ENCODE measurements at regions not wholly inside any gene's neighbourhood (a gene's known extent, or its start where the extent isn't known, plus 50 kb on each side); places are given as distances from the start of the nearest gene placed in this dataset.

DNA sequence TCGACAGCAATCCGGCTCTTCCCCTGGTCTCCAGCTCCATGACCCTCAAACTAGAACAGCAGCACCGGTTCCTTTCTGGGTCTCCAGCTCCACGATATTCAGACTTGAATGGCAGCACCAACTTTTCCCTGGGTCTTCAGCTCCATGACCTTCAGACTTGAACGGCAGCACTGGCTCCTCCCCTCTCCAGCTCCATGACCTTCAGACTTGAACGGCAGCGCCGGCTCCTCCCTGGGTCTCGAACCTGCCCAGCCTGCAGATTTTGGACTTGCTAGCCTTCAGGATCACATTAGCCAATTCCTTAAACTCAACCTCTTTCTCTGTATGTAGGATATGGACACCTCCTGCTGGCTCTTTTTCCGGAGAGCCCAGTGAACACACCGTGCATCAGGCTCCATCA is 350.9 kb downstream of the PREX1 start:
- TF ChIP-seq, protein P1, sequence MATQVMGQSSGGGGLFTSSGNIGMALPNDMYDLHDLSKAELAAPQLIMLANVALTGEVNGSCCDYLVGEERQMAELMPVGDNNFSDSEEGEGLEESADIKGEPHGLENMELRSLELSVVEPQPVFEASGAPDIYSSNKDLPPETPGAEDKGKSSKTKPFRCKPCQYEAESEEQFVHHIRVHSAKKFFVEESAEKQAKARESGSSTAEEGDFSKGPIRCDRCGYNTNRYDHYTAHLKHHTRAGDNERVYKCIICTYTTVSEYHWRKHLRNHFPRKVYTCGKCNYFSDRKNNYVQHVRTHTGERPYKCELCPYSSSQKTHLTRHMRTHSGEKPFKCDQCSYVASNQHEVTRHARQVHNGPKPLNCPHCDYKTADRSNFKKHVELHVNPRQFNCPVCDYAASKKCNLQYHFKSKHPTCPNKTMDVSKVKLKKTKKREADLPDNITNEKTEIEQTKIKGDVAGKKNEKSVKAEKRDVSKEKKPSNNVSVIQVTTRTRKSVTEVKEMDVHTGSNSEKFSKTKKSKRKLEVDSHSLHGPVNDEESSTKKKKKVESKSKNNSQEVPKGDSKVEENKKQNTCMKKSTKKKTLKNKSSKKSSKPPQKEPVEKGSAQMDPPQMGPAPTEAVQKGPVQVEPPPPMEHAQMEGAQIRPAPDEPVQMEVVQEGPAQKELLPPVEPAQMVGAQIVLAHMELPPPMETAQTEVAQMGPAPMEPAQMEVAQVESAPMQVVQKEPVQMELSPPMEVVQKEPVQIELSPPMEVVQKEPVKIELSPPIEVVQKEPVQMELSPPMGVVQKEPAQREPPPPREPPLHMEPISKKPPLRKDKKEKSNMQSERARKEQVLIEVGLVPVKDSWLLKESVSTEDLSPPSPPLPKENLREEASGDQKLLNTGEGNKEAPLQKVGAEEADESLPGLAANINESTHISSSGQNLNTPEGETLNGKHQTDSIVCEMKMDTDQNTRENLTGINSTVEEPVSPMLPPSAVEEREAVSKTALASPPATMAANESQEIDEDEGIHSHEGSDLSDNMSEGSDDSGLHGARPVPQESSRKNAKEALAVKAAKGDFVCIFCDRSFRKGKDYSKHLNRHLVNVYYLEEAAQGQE (IDR thresholded peaks at IDR 0.05; ENCODE audit: low read depth) = no peak
- TF ChIP-seq EP300 (IDR thresholded peaks at IDR 0.05; ENCODE audit: borderline replicate concordance) = no peak
- no peak for TF ChIP-seq YY1 (IDR thresholded peaks at IDR 0.05; ENCODE audit: low read depth)
- TF ChIP-seq TAF1 (IDR thresholded peaks at IDR 0.05; ENCODE audit: low read depth) = no peak
- TF ChIP-seq CREB1 (IDR thresholded peaks at IDR 0.05; ENCODE audit: low read depth) = no peak
- no peak for TF ChIP-seq MAX (IDR thresholded peaks at IDR 0.05)
- no peak for TF ChIP-seq EGR1 (IDR thresholded peaks at IDR 0.05)
- TF ChIP-seq TCF12 (IDR thresholded peaks at IDR 0.05; ENCODE audit: low read depth) = no peak
- no peak for TF ChIP-seq CEBPB (IDR thresholded peaks at IDR 0.05)
- TF ChIP-seq TEAD4 (IDR thresholded peaks at IDR 0.05) = no peak
- TF ChIP-seq RAD21 (IDR thresholded peaks at IDR 0.05; ENCODE audit: low read depth) = no peak
- TF ChIP-seq FOXM1 (IDR thresholded peaks at IDR 0.05; ENCODE audit: borderline replicate concordance, low read depth) = no peak
- TF ChIP-seq, protein P2, sequence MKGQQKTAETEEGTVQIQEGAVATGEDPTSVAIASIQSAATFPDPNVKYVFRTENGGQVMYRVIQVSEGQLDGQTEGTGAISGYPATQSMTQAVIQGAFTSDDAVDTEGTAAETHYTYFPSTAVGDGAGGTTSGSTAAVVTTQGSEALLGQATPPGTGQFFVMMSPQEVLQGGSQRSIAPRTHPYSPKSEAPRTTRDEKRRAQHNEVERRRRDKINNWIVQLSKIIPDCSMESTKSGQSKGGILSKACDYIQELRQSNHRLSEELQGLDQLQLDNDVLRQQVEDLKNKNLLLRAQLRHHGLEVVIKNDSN (IDR thresholded peaks at IDR 0.05) = no peak

DNA sequence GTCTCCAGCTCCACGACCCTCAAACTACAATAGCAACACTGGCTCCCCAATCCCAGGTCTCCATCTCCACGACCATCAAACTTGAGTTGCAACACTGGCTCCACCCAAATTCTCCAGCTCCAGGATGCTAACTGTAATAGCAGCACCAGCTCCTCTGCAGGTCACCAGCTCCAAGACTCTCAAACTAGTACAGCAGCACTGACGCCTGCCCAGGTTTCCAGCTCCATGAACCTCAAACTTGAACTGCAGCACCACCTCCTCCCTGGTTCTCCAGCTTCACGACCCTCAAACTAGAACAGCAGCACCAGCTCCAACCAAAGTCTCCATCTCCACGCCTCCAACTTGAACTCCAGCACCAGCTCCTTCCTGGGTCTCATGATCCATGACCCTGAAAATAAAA is 353.8 kb downstream of the PREX1 start:
- TF ChIP-seq YY1 (IDR thresholded peaks at IDR 0.05; ENCODE audit: low read depth) (no peak), EGR1 (IDR thresholded peaks at IDR 0.05) (no peak), ZBTB7A (IDR thresholded peaks at IDR 0.05; ENCODE audit: low read depth) (no peak), FOXM1 (IDR thresholded peaks at IDR 0.05; ENCODE audit: borderline replicate concordance, low read depth) (no peak), MAX (IDR thresholded peaks at IDR 0.05) (no peak), TEAD4 (IDR thresholded peaks at IDR 0.05) (no peak), NFIC (IDR thresholded peaks at IDR 0.05) (no peak)

- TF ChIP-seq YY1 (IDR thresholded peaks at IDR 0.05; ENCODE audit: low read depth) (no peak), CREB1 (IDR thresholded peaks at IDR 0.05; ENCODE audit: low read depth) (no peak), TAF1 (IDR thresholded peaks at IDR 0.05; ENCODE audit: low read depth) (no peak), MAX (IDR thresholded peaks at IDR 0.05) (no peak), ZBTB7A (IDR thresholded peaks at IDR 0.05; ENCODE audit: low read depth) (no peak)
These were observed 355.9 kb downstream of the PREX1 start for GRCh38 chr20:48471759-48472408.

DNA sequence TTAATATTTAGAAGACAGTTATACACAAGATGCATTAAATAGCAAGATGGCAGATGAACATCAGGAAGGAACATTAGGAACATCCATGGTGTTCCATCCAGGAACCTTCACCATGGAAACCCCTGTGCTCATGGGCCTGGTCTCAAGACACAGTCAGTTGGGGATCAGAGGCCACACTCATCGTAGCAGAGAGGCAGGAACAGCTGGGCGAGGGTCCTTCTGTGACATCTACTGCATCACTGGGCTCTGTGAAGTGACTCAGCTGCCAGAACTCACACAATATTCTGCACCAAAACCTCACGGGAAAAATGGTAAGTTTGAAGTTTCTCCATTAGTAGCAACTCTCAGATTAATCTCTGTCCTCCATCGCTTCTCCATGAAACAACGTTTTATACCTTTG is 356.6 kb downstream of the PREX1 start:
- no peak for TF ChIP-seq ZBTB7A (IDR thresholded peaks at IDR 0.05; ENCODE audit: low read depth)
- TF ChIP-seq, protein P2 (IDR thresholded peaks at IDR 0.05) = no peak
- TF ChIP-seq FOXM1 (IDR thresholded peaks at IDR 0.05; ENCODE audit: borderline replicate concordance, low read depth) = no peak
- TF ChIP-seq NFIC (IDR thresholded peaks at IDR 0.05) = no peak

GRCh38 chr20:48470141-48470540 is 357.7 kb downstream of the PREX1 start:
- TF ChIP-seq MAX (IDR thresholded peaks at IDR 0.05) = no peak
- TF ChIP-seq RAD21 (IDR thresholded peaks at IDR 0.05; ENCODE audit: low read depth) = no peak

DNA sequence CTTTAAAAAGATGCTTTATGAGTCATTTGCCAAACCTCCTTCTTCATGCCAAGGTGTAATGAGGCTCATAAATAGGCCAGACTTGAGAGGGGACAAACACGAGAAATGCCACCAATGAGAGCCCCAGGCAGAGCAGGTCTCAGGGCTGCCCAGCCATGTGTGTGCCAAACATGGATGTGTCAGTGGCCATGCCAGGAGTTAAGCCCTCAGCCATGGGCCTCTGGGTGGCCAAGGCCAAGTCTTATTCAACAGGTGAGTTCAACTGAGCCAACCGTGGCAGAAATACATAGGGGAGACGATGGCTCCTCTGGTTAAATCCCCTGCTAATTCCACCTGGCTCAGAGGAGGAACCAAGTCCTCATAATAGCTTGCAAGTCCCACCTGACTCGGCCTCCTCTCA is 358.8 kb downstream of the PREX1 start:
- TF ChIP-seq MAX (IDR thresholded peaks at IDR 0.05) (no peak), TAF1 (IDR thresholded peaks at IDR 0.05; ENCODE audit: low read depth) (no peak), EP300 (IDR thresholded peaks at IDR 0.05; ENCODE audit: borderline replicate concordance) (no peak), ZBTB7A (IDR thresholded peaks at IDR 0.05; ENCODE audit: low read depth) (no peak), EGR1 (IDR thresholded peaks at IDR 0.05) (no peak), NFIC (IDR thresholded peaks at IDR 0.05) (no peak), CREB1 (IDR thresholded peaks at IDR 0.05; ENCODE audit: low read depth) (no peak), CEBPB (IDR thresholded peaks at IDR 0.05) (no peak), FOXM1 (IDR thresholded peaks at IDR 0.05; ENCODE audit: borderline replicate concordance, low read depth) (no peak), RAD21 (IDR thresholded peaks at IDR 0.05; ENCODE audit: low read depth) (no peak), TEAD4 (IDR thresholded peaks at IDR 0.05) (no peak)
- TF ChIP-seq, protein P2 (IDR thresholded peaks at IDR 0.05) = no peak
- TF ChIP-seq, protein P1 (IDR thresholded peaks at IDR 0.05; ENCODE audit: low read depth) = no peak

Measured in Ishikawa (cell line).